ENCODE measurements at regions not wholly inside any gene's neighbourhood (a gene's known extent, or its start where the extent isn't known, plus 50 kb on each side); places are given as distances from the start of the nearest gene placed in this dataset.

- ChIA-PET POLR2A (no interaction called here), CTCF (no interaction called here)
Observed at GRCh38 chr18:78154444-78154843, 825.2 kb upstream of the SALL3 start.

- ChIA-PET POLR2A (no interaction called here), CTCF (no interaction called here)
Observed at GRCh38 chr18:78154853-78155252, 824.8 kb upstream of the SALL3 start.

GRCh38 chr18:78156466-78156865 is 823.2 kb upstream of the SALL3 start:
- ChIA-PET POLR2A (no interaction called here), CTCF (no interaction called here)

- ChIA-PET POLR2A (no interaction called here), CTCF (no interaction called here)
Observed at GRCh38 chr18:78158943-78159342, 820.7 kb upstream of the SALL3 start.

- CTCF ChIA-PET = no interaction called here
- POLR2A ChIA-PET = no interaction called here
Observed at GRCh38 chr18:78159397-78159796, 820.2 kb upstream of the SALL3 start.

GRCh38 chr18:78160961-78161656 is 818.5 kb upstream of the SALL3 start:
- ChIA-PET CTCF (no interaction called here), POLR2A (no interaction called here)

GRCh38 chr18:78165525-78165924 is 814.1 kb upstream of the SALL3 start:
- ChIA-PET POLR2A (no interaction called here), CTCF (no interaction called here)

GRCh38 chr18:78168526-78168925 is 811.1 kb upstream of the SALL3 start:
- ChIA-PET POLR2A (no interaction called here), CTCF (no interaction called here)

- ChIA-PET POLR2A (no interaction called here), CTCF (no interaction called here)
Observed at GRCh38 chr18:78169174-78169864, 810.3 kb upstream of the SALL3 start.

- ChIA-PET POLR2A (no interaction called here), CTCF (no interaction called here)
Observed at GRCh38 chr18:78171954-78172353, 807.7 kb upstream of the SALL3 start.

- CTCF ChIA-PET = no interaction called here
- POLR2A ChIA-PET = no interaction called here
Observed at GRCh38 chr18:78174737-78175136, 804.9 kb upstream of the SALL3 start.

- ChIA-PET POLR2A (no interaction called here), CTCF (no interaction called here)
Observed at GRCh38 chr18:78178812-78179211, 800.8 kb upstream of the SALL3 start.

GRCh38 chr18:78180741-78181140 is 798.9 kb upstream of the SALL3 start:
- ChIA-PET POLR2A (no interaction called here), CTCF (no interaction called here)

GRCh38 chr18:78183815-78184214 is 795.8 kb upstream of the SALL3 start:
- ChIA-PET POLR2A (no interaction called here), CTCF (no interaction called here)

GRCh38 chr18:78191276-78191675 is 788.3 kb upstream of the SALL3 start:
- POLR2A ChIA-PET = no interaction called here
- CTCF ChIA-PET = no interaction called here

GRCh38 chr18:78192054-78192453 is 787.6 kb upstream of the SALL3 start:
- POLR2A ChIA-PET = no interaction called here
- CTCF ChIA-PET = no interaction called here

GRCh38 chr18:78196280-78196679 is 783.3 kb upstream of the SALL3 start:
- ChIA-PET POLR2A (no interaction called here), CTCF (no interaction called here)

GRCh38 chr18:78199002-78199401 is 780.6 kb upstream of the SALL3 start:
- POLR2A ChIA-PET = no interaction called here
- CTCF ChIA-PET = no interaction called here

GRCh38 chr18:78199611-78200010 is 780.0 kb upstream of the SALL3 start:
- POLR2A ChIA-PET = no interaction called here
- CTCF ChIA-PET = no interaction called here

- ChIA-PET CTCF (no interaction called here), POLR2A (no interaction called here)
Observed at GRCh38 chr18:78207942-78208341, 771.7 kb upstream of the SALL3 start.

GRCh38 chr18:78208461-78208860 is 771.2 kb upstream of the SALL3 start:
- CTCF ChIA-PET = no interaction called here
- POLR2A ChIA-PET = no interaction called here

GRCh38 chr18:78213361-78213994 is 766.1 kb upstream of the SALL3 start:
- ChIA-PET POLR2A (no interaction called here), CTCF (no interaction called here)
